Colonic mucosa (tissue), 4 donors: ENCODE measurements at regions not wholly inside any gene's neighbourhood (a gene's known extent, or its start where the extent isn't known, plus 50 kb on each side); places are given as distances from the start of the nearest gene placed in this dataset.
A peak's percentile ranks its signal among the peaks of the same experiment; 100 is the strongest.

ENCODE experiments used
- DNase-seq: peaks from one replicate; pipeline ENCODE4 v3.0.0-alpha.2; 2020
- H3K27ac ChIP-seq: fragments of 200-600 bp; one replicate; pipeline ENCODE4 v1.8.0; 2021
- H3K27me3 ChIP-seq: fragments of 200-600 bp; one replicate; pipeline ENCODE4 v1.8.0; 2021
- H3K36me3 ChIP-seq: fragments of 200-600 bp; one replicate; pipeline ENCODE4 v1.8.0; 2021
- H3K4me1 ChIP-seq: fragments of 200-600 bp; one replicate; pipeline ENCODE4 v1.8.0; 2021; ENCODE audit warnings: mild to moderate bottlenecking
- H3K4me3 ChIP-seq: fragments of 200-600 bp; one replicate; pipeline ENCODE4 v1.8.0; 2021
- H3K9ac ChIP-seq, 2 donors: one replicate each; pipeline ENCODE4 v1.7.0; 2013; ENCODE audit warnings: control low read depth in 2 of 2, low read depth in 2 of 2, low read length in 2 of 2
- H3K9me3 ChIP-seq: fragments of 200-600 bp; one replicate; pipeline ENCODE4 v1.8.0; 2021
- intact Hi-C: fragments of 100-400 bp; cut with DNase I; formaldehyde crosslinking; loops from one replicate; pipeline ENCODE4 v1.14.1; 2022
- TF ChIP-seq, protein P1 (sequence below): fragments of 200-600 bp; IDR thresholded peaks from one replicate; pipeline ENCODE4 v1.8.0; 2022; ENCODE audit warnings: antibody characterized with exemption, mild to moderate bottlenecking
- donor health status: healthy.
- donor health status: DM: no; HTN: no; CAD: no.
- donor health status: DM: no; HTN: no; CAD: no.

DNA sequence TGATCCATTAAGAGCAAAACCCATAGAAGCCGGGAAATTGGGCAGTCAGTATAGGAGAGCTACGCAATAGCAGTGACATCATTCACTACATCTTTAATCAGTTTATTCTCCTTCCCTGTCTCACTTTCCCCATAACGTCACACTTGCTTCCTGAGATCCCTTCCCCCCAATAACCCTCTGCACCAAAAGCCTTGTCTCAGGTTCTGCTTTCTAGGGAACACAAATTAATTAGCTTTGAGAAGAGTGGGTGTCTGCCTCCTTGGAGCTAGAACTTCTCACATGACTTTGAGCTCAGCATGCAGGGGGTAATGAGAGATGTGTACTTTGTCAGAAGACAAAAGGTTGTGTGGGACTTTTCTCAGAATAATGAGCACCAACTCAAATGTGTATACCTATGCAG, 128.3 kb upstream of the MAOA start:
- intact Hi-C loops: no loop called here
- Histone ChIP-seq H3K4me1 (no peaks in the 10 kb centered on the region), H3K36me3 (no peaks in the 10 kb centered on the region), H3K9ac (no peak overlapping the region), H3K27me3 (no peaks in the 10 kb centered on the region), H3K27ac (no peak overlapping the region), H3K4me3 (no peak overlapping the region), H3K9me3 (no peaks in the 10 kb centered on the region)
- DNase-seq: no peak
- TF ChIP-seq, protein P1, sequence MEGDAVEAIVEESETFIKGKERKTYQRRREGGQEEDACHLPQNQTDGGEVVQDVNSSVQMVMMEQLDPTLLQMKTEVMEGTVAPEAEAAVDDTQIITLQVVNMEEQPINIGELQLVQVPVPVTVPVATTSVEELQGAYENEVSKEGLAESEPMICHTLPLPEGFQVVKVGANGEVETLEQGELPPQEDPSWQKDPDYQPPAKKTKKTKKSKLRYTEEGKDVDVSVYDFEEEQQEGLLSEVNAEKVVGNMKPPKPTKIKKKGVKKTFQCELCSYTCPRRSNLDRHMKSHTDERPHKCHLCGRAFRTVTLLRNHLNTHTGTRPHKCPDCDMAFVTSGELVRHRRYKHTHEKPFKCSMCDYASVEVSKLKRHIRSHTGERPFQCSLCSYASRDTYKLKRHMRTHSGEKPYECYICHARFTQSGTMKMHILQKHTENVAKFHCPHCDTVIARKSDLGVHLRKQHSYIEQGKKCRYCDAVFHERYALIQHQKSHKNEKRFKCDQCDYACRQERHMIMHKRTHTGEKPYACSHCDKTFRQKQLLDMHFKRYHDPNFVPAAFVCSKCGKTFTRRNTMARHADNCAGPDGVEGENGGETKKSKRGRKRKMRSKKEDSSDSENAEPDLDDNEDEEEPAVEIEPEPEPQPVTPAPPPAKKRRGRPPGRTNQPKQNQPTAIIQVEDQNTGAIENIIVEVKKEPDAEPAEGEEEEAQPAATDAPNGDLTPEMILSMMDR: no peak

DNA sequence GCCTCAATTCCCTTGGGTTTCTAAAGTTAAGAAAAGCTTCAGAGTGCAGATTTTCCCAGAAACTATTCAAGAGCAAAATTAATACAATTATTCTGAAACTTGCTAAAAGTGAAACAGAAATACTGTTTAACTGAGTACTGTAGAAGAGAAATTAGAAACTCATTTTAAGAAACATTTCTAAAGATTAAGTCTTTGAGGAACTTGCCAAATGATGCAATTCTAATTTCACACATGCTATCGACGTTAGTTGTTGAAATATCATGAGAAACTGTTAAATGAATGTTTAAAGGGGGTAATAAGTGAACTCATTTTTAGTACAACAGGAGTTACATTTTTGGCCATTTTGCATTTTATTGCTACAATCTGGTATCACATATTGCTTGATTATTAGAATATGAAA, 125.3 kb upstream of the MAOA start:
- intact Hi-C loops: no loop called here
- Histone ChIP-seq H3K9me3 (no peaks in the 10 kb centered on the region), H3K27ac (no peak overlapping the region), H3K4me1 (no peaks in the 10 kb centered on the region), H3K9ac (no peak overlapping the region), H3K4me3 (no peak overlapping the region), H3K36me3 (no peaks in the 10 kb centered on the region), H3K27me3 (no peaks in the 10 kb centered on the region)
- TF ChIP-seq, protein P1: no peak
- DNase-seq: no peak

DNA sequence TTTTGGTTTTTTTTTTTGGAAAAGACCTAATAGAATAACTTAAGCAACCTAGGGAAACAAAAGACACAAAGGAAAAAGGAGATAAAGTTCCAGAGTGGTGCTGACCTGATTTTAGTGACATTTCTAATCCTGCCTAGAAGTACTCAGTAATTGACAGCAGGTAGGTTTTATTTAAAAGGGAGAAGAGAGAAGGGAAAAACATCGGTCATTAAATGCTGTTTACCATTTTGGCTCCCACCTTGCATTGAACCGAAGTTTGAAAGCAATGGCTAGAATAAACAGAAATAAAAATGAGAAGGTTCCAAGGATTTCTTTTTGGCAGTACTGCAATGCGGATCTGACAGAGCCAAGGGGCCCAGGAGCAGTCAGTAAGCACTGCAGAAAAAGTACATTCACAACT, 115.8 kb upstream of the MAOA start:
- no peak overlapping the region for H3K4me3 ChIP-seq
- no peaks in the 10 kb centered on the region for H3K36me3 ChIP-seq
- no peak overlapping the region for H3K27ac ChIP-seq
- H3K4me1 ChIP-seq: no peaks in the 10 kb centered on the region
- intact Hi-C loops: no loop called here
- no peaks in the 10 kb centered on the region for H3K9me3 ChIP-seq
- H3K9ac ChIP-seq: no peak overlapping the region
- H3K27me3 ChIP-seq: no peaks in the 10 kb centered on the region
- DNase-seq: no peak
- TF ChIP-seq, protein P1: no peak

DNA sequence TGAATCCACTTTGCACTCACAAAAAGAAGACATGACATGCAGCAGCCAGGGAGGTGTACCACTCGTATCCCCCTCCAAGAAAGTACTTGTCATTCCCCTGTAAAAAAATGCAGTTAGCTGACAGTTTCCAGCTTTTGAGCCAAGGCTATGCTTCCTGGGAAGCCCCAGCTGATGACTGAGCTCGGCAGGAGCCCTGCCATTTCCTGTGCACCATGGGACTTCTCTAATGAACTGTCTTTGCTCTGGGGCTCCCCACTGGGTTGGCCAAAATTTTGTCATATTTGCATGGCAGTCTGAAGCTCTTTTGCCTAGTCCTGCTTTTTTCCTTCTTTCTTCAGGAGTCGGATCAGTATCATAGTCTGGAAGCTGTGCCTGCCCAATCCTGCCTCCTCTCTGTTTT, 104.5 kb upstream of the MAOA start:
- intact Hi-C loops: loop anchor here (10.0 kb wide), 1 partner anchor 1757 kb away; no protein-coding TSS in a partner anchor
- Histone ChIP-seq H3K4me3 (no peak overlapping the region), H3K9me3 (no peaks in the 10 kb centered on the region), H3K27me3 (no peaks in the 10 kb centered on the region), H3K36me3 (no peaks in the 10 kb centered on the region), H3K27ac (peak overlapping the region; percentile 68), H3K9ac (peak overlapping the region in 1 of 2 donors; percentile 38), H3K4me1 (no peaks in the 10 kb centered on the region)
- TF ChIP-seq, protein P1: no peak
- DNase-seq: no peak

DNA sequence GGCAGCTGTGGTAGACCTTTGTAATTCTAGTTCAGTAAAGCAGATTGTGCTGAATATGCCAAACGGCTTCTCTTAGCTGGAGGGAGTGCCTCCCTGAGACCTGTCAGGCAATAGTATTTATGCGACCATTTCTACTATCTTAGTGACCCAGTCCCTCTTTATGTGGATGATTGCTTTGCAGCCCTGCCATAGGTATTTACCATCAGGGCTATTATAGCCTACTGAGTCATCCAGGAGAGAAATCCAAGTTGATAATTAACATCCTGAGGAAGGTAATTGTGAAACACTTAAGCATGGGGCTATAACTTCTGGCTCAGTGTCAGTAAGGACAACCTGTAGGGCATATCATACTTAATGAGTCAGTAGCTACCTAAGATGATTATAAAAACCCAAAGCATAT, 103.9 kb upstream of the MAOA start:
- peak overlapping the region in 1 of 2 donors; percentile 38 for H3K9ac ChIP-seq
- DNase-seq: peak; percentile 47

More for the DNA sequence above, 103.9 kb upstream of the MAOA start:
- H3K27ac ChIP-seq: peak overlapping the region; percentile 68
- H3K4me3 ChIP-seq: no peak overlapping the region
- TF ChIP-seq, protein P1: no peak
- intact Hi-C loops: loop anchor here (10.0 kb wide), 1 partner anchor 1757 kb away; no protein-coding TSS in a partner anchor
- no peaks in the 10 kb centered on the region for H3K36me3 ChIP-seq
- H3K27me3 ChIP-seq: no peaks in the 10 kb centered on the region
- no peaks in the 10 kb centered on the region for H3K4me1 ChIP-seq
- no peaks in the 10 kb centered on the region for H3K9me3 ChIP-seq
